Mesendoderm (in vitro differentiated cells): ENCODE measurements at regions not wholly inside any gene's neighbourhood (a gene's known extent, or its start where the extent isn't known, plus 50 kb on each side); places are given as distances from the start of the nearest gene placed in this dataset.

Experiments
- DNase-seq: peaks from one replicate; pipeline ENCODE4 v3.0.0; 2013
- H2AK5ac ChIP-seq: 2 replicates; pipeline ENCODE4 v1.6.1; 2013; ENCODE audit warnings: low read length, inconsistent platforms
- H2BK120ac ChIP-seq: 2 replicates; pipeline ENCODE4 v1.6.1; 2013; ENCODE audit warnings: low read depth, mild to moderate bottlenecking, low read length, moderate library complexity, mixed read lengths
- H2BK15ac ChIP-seq: replicated peaks from 2 replicates; pipeline ENCODE4 v1.6.1; 2013; ENCODE audit warnings: low read depth, mild to moderate bottlenecking, moderate library complexity
- H2BK5ac ChIP-seq: 2 replicates; pipeline ENCODE4 v1.6.1; 2013; ENCODE audit warnings: low read length, inconsistent platforms
- H3K18ac ChIP-seq: 2 replicates; pipeline ENCODE4 v1.6.1; 2013; ENCODE audit warnings: mild to moderate bottlenecking, low read length, mixed read lengths
- H3K23ac ChIP-seq: one replicate; pipeline ENCODE4 v1.6.1; 2013; ENCODE audit warnings: low read length
- H3K27ac ChIP-seq: 2 replicates; pipeline ENCODE4 v1.5.1; 2013; ENCODE audit warnings: low read depth, mild to moderate bottlenecking, inconsistent platforms, low read length, moderate library complexity
- H3K27me3 ChIP-seq: 2 replicates; pipeline ENCODE4 v1.6.1; 2013; ENCODE audit warnings: low read length, control low read depth, mild to moderate bottlenecking, inconsistent platforms; ENCODE audit not compliant: insufficient read depth, poor library complexity
- H3K36me3 ChIP-seq: 2 replicates; pipeline ENCODE4 v1.6.1; 2013; ENCODE audit warnings: low read length, inconsistent platforms; ENCODE audit not compliant: control insufficient read depth, insufficient read depth
- H3K4ac ChIP-seq: one replicate; pipeline ENCODE4 v1.6.1; 2013; ENCODE audit warnings: low read depth, mild to moderate bottlenecking, low read length, moderate library complexity
- H3K4me1 ChIP-seq: 2 replicates; pipeline ENCODE4 v1.6.1; 2013; ENCODE audit warnings: low read depth, low read length, inconsistent platforms; ENCODE audit not compliant: control insufficient read depth
- H3K4me2 ChIP-seq: 2 replicates; pipeline ENCODE4 v1.6.1; 2013; ENCODE audit warnings: low read length
- H3K4me3 ChIP-seq: 2 replicates; pipeline ENCODE4 v1.5.1; 2013; ENCODE audit warnings: mild to moderate bottlenecking, low read length
- H3K56ac ChIP-seq: one replicate; pipeline ENCODE4 v1.6.1; 2013; ENCODE audit warnings: low read length
- H3K79me1 ChIP-seq: 2 replicates; pipeline ENCODE4 v1.6.1; 2013; ENCODE audit warnings: low read length, inconsistent platforms
- H3K79me2 ChIP-seq: 2 replicates; pipeline ENCODE4 v1.6.1; 2013; ENCODE audit warnings: mild to moderate bottlenecking, low read length; ENCODE audit not compliant: control insufficient read depth, insufficient read depth
- H3K9ac ChIP-seq: 2 replicates; pipeline ENCODE4 v1.6.1; 2013; ENCODE audit warnings: low read length, inconsistent platforms
- H4K5ac ChIP-seq: one replicate; pipeline ENCODE4 v1.6.1; 2013; ENCODE audit warnings: low read length
- H4K8ac ChIP-seq: one replicate; pipeline ENCODE4 v1.6.1; 2013; ENCODE audit warnings: low read depth, mild to moderate bottlenecking, control low read depth, low read length, moderate library complexity
- WGBS: extraction: QIAGEN DNeasy Blood & Tissue Kit; methylation state at CpG from one replicate; pipeline ENCODE4 v1.1.7; 2013; ENCODE audit warnings: low lambda C conversion rate, missing lambda C conversion rate; ENCODE audit not compliant: insufficient coverage; ENCODE audit errors: extremely low coverage; 5-methylcytosine and 5-hydroxymethylcytosine counted together

DNA sequence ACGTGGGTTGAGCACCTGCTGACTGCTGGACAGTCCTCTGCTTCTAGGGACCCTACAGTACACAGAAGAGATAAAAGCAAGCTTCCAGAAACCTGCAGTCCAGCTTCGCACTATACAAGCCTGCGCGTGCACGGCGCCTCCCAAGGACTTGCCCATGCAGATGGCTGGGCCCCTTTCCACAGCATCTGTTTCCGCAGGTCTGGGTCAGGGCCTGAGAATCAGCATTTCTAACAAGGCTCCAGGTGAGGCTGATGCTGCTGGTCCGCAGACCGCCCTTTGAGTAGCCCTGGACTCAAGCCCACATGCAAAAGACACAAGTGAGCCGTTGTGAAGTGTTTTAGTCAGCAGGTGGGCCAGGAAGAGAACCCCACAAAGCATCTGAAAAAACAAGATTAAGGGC is 133.1 kb downstream of the HSD17B3 start:
- no peak overlapping the region for H3K4me3 ChIP-seq
- H2BK5ac ChIP-seq: no peak overlapping the region
- H3K56ac ChIP-seq: no peak overlapping the region
- no peak overlapping the region for H3K4ac ChIP-seq
- no peak overlapping the region for H3K27ac ChIP-seq
- no peaks in the 10 kb centered on the region for H3K27me3 ChIP-seq
- no peaks in the 10 kb centered on the region for H3K79me1 ChIP-seq
- H2BK15ac ChIP-seq: no peak overlapping the region
- peak overlapping the region; percentile 54 for H3K23ac ChIP-seq
- no peak overlapping the region for H3K9ac ChIP-seq
- no peak overlapping the region for H2AK5ac ChIP-seq
- no CpG with 5 or more reads among the region's 10 CpGs for WGBS
- H3K79me2 ChIP-seq: no peaks in the 10 kb centered on the region
- H2BK120ac ChIP-seq: no peak overlapping the region
- DNase-seq: no peak
- no peak overlapping the region for H3K4me2 ChIP-seq
- peaks cover 6% of the 10 kb centered on the region for H3K4me1 ChIP-seq
- no peaks in the 10 kb centered on the region for H3K36me3 ChIP-seq
- peak overlapping the region; percentile 11 for H3K18ac ChIP-seq
- H4K5ac ChIP-seq: no peak overlapping the region
- no peak overlapping the region for H4K8ac ChIP-seq

GRCh38 chr9:96167011-96167410 is 135.0 kb downstream of the HSD17B3 start:
- H3K9ac ChIP-seq: no peak overlapping the region
- no peak overlapping the region for H4K5ac ChIP-seq
- H3K4me1 ChIP-seq: peaks cover 6% of the 10 kb centered on the region
- H3K18ac ChIP-seq: no peak overlapping the region
- no peaks in the 10 kb centered on the region for H3K79me2 ChIP-seq
- H4K8ac ChIP-seq: no peak overlapping the region
- no peaks in the 10 kb centered on the region for H3K79me1 ChIP-seq
- WGBS: no CpG with 5 or more reads among the region's 15 CpGs
- no peak overlapping the region for H3K27ac ChIP-seq
- H2AK5ac ChIP-seq: no peak overlapping the region
- H2BK120ac ChIP-seq: no peak overlapping the region
- H3K4me3 ChIP-seq: no peak overlapping the region
- H3K36me3 ChIP-seq: no peaks in the 10 kb centered on the region
- DNase-seq: no peak
- no peak overlapping the region for H3K56ac ChIP-seq
- no peak overlapping the region for H3K23ac ChIP-seq
- no peak overlapping the region for H3K4me2 ChIP-seq
- H2BK5ac ChIP-seq: no peak overlapping the region
- H3K4ac ChIP-seq: no peak overlapping the region
- H3K27me3 ChIP-seq: no peaks in the 10 kb centered on the region
- no peak overlapping the region for H2BK15ac ChIP-seq

GRCh38 chr9:96164268-96164683 is 137.7 kb downstream of the HSD17B3 start:
- Histone ChIP-seq H3K4ac (no peak overlapping the region), H3K27ac (no peak overlapping the region), H3K36me3 (no peaks in the 10 kb centered on the region), H3K79me2 (no peaks in the 10 kb centered on the region), H2BK15ac (no peak overlapping the region), H3K56ac (peak overlapping the region; percentile 25), H3K79me1 (no peaks in the 10 kb centered on the region), H3K27me3 (no peaks in the 10 kb centered on the region), H3K4me1 (peaks cover 6% of the 10 kb centered on the region), H2AK5ac (no peak overlapping the region), H2BK5ac (no peak overlapping the region), H3K18ac (no peak overlapping the region), H3K4me2 (no peak overlapping the region), H3K4me3 (no peak overlapping the region), H4K5ac (no peak overlapping the region), H3K9ac (no peak overlapping the region), H4K8ac (no peak overlapping the region), H2BK120ac (no peak overlapping the region), H3K23ac (no peak overlapping the region)
- no CpG with 5 or more reads among the region's 11 CpGs for WGBS
- DNase-seq: peak; percentile 46

DNA sequence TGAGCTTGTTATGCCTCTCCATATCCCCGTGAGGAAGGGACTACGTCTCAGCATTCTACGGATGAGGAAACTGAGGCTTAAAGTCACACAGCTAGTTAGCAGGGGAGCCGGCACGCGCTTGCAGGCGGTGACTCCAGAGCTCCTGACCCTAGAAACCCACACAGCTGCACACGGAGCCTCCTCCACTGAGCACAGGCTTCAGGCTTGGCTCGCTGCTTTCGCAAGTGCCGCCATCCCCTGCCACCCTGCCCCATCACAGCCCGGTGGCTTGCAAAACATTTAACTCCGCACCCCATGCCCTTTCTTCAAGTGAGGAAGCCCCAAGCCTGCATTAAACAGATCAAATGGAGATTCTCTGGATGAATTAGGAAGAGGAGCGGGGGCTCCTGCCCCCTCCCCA is 138.3 kb downstream of the HSD17B3 start:
- H3K36me3 ChIP-seq: no peaks in the 10 kb centered on the region
- no peak overlapping the region for H3K4me3 ChIP-seq
- H2BK5ac ChIP-seq: no peak overlapping the region
- DNase-seq: no peak
- H3K4me1 ChIP-seq: peaks cover 4% of the 10 kb centered on the region
- no peak overlapping the region for H3K23ac ChIP-seq
- H2BK120ac ChIP-seq: no peak overlapping the region
- H3K56ac ChIP-seq: no peak overlapping the region
- no peak overlapping the region for H4K8ac ChIP-seq
- H3K79me1 ChIP-seq: no peaks in the 10 kb centered on the region
- no peak overlapping the region for H3K18ac ChIP-seq
- no peak overlapping the region for H2BK15ac ChIP-seq
- H3K27me3 ChIP-seq: no peaks in the 10 kb centered on the region
- H3K9ac ChIP-seq: no peak overlapping the region
- no peak overlapping the region for H4K5ac ChIP-seq
- WGBS: no CpG with 5 or more reads among the region's 14 CpGs
- no peak overlapping the region for H3K4ac ChIP-seq
- no peak overlapping the region for H3K4me2 ChIP-seq
- no peaks in the 10 kb centered on the region for H3K79me2 ChIP-seq
- no peak overlapping the region for H3K27ac ChIP-seq
- no peak overlapping the region for H2AK5ac ChIP-seq

DNA sequence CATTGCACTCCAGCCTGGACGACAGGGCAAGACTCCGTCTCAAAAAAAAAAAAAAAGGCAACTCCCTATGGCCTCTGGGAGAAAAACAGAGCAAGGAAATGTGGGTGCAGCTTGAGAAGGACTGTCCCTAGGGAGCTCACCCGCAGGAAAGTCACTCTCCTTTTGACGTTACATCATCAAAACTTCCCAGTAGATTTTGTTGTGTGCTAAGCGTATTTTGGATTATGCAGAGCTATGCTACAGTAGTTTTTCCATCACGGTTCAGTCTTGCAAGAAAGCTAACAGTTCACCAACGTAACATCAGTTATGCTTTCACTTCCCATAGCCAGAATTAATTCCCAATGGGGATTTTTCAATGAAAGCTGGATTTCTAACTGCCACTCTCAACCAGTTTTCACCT is 138.8 kb downstream of the HSD17B3 start:
- Histone ChIP-seq H3K4me3 (no peak overlapping the region), H3K36me3 (no peaks in the 10 kb centered on the region), H3K18ac (no peak overlapping the region), H3K4me2 (no peak overlapping the region), H3K27ac (no peak overlapping the region), H2BK5ac (no peak overlapping the region), H2BK120ac (no peak overlapping the region), H3K79me1 (no peaks in the 10 kb centered on the region), H4K8ac (no peak overlapping the region), H2BK15ac (no peak overlapping the region), H3K4me1 (peaks cover 4% of the 10 kb centered on the region), H3K9ac (no peak overlapping the region), H3K23ac (no peak overlapping the region), H4K5ac (no peak overlapping the region), H3K4ac (no peak overlapping the region), H3K56ac (no peak overlapping the region), H3K79me2 (no peaks in the 10 kb centered on the region), H2AK5ac (no peak overlapping the region), H3K27me3 (no peaks in the 10 kb centered on the region)
- WGBS: no CpG with 5 or more reads among the region's 7 CpGs
- DNase-seq: no peak

DNA sequence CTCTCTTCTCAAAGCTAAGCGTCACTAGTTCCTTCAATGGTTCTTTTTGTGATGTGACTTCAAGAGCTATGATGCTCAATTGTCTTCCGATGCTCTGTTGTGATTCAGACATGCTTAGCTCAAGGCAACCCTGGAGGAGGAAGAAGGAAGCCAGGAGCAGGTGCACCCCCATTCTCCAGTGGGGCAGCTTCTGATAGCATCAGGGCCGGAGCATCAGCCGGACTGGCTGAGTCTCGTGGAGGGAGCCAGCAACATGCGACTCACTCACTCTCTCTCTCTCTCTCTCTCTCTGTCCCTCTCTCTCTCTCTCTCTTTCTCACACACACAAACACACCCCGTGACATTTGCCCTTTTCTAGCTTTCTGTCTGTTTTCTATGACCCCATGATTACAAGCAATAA is 140.2 kb downstream of the HSD17B3 start:
- Histone ChIP-seq H4K5ac (no peak overlapping the region), H2AK5ac (no peak overlapping the region), H3K4ac (no peak overlapping the region), H2BK15ac (no peak overlapping the region), H2BK120ac (no peak overlapping the region), H3K27ac (no peak overlapping the region), H3K27me3 (no peaks in the 10 kb centered on the region), H2BK5ac (no peak overlapping the region), H3K36me3 (no peaks in the 10 kb centered on the region), H3K79me2 (no peaks in the 10 kb centered on the region), H3K18ac (no peak overlapping the region), H3K4me1 (peaks cover 4% of the 10 kb centered on the region), H3K4me2 (no peak overlapping the region), H4K8ac (no peak overlapping the region), H3K56ac (no peak overlapping the region), H3K9ac (no peak overlapping the region), H3K79me1 (no peaks in the 10 kb centered on the region), H3K4me3 (no peak overlapping the region), H3K23ac (no peak overlapping the region)
- no CpG with 5 or more reads among the region's 7 CpGs for WGBS
- DNase-seq: no peak
